Nephron (organoid): ENCODE measurements at regions not wholly inside any gene's neighbourhood (a gene's known extent, or its start where the extent isn't known, plus 50 kb on each side); places are given as distances from the start of the nearest gene placed in this dataset.

Source experiments
- H3K27ac Mint-ChIP-seq, 3 experiments: 2 replicates each; pipeline ENCODE4 v1.8.0; 2020; ENCODE audit warnings: mixed read lengths in 3 of 3, mild to moderate bottlenecking in 2 of 3, moderate library complexity in 1 of 3
- H3K27me3 Mint-ChIP-seq: 2 replicates; pipeline ENCODE4 v1.8.0; 2021; ENCODE audit warnings: low read depth, mild to moderate bottlenecking, moderate library complexity, mixed read lengths
- H3K36me3 Mint-ChIP-seq: 2 replicates; pipeline ENCODE4 v1.8.0; 2020; ENCODE audit warnings: low read depth, mixed read lengths
- H3K4me1 Mint-ChIP-seq: 2 replicates; pipeline ENCODE4 v1.8.0; 2020; ENCODE audit warnings: mixed read lengths
- H3K4me3 Mint-ChIP-seq, 3 experiments: 2 replicates each; pipeline ENCODE4 v1.8.0; 2020; ENCODE audit warnings: mild to moderate bottlenecking in 3 of 3, mixed read lengths in 3 of 3, moderate library complexity in 2 of 3
- H3K9me3 Mint-ChIP-seq: 2 replicates; pipeline ENCODE4 v1.8.0; 2020; ENCODE audit warnings: mixed read lengths
- TF ChIP-seq, protein P1 (sequence below), 3 experiments: fragments of 200-600 bp; sonication (generic); IDR thresholded peaks; one replicate each; pipeline ENCODE4 v1.5.0; 2021; ENCODE audit warnings: antibody characterized with exemption in 3 of 3; ENCODE audit not compliant: unreplicated experiment in 3 of 3

DNA sequence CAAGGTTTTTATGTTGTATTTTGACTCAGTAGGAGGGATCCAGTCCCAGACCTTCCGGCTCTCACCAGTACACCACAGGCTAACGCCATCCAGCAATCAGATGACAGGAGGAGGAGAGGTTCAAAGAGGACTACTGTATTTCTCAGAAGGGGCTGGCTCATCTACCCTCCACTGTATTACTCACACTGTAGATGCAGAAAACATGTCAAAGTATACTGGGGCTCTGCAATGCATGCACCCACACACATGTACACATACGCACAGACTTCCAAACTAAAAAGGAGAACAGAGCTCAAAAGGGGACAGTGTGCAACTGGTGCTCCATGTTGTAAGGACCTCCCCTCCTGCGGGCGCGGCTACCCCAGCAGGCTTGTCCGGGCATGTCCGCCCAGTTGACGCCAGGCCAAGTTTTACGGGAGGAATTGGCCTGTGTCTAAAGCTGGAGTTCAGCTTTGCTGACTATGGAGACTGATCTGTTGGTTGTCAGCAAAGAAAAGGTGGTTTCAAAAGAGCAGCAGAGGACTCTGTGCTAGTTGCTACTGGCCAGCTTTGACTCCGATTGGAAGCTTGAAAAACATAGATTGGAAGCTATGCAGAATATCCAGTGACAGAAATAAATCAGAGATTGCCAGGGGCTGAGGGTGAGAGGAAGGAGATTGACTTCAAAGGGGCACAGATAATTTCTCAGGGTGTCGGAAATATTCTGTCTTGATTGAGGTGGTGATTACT, 314.2 kb downstream of the DLEU7 start:
- Mint-ChIP-seq H3K36me3 (peaks cover 9% of the 10 kb centered on the region), H3K9me3 (peaks cover 6% of the 10 kb centered on the region), H3K4me3 (peak overlapping the region in 2 of 3 experiments; percentile 56 to 60), H3K27ac (peak overlapping the region; percentile 88 to 90 (median 90)), H3K4me1 (peaks cover 52% of the 10 kb centered on the region), H3K27me3 (no peaks in the 10 kb centered on the region)
- TF ChIP-seq, protein P1, sequence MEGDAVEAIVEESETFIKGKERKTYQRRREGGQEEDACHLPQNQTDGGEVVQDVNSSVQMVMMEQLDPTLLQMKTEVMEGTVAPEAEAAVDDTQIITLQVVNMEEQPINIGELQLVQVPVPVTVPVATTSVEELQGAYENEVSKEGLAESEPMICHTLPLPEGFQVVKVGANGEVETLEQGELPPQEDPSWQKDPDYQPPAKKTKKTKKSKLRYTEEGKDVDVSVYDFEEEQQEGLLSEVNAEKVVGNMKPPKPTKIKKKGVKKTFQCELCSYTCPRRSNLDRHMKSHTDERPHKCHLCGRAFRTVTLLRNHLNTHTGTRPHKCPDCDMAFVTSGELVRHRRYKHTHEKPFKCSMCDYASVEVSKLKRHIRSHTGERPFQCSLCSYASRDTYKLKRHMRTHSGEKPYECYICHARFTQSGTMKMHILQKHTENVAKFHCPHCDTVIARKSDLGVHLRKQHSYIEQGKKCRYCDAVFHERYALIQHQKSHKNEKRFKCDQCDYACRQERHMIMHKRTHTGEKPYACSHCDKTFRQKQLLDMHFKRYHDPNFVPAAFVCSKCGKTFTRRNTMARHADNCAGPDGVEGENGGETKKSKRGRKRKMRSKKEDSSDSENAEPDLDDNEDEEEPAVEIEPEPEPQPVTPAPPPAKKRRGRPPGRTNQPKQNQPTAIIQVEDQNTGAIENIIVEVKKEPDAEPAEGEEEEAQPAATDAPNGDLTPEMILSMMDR (IDR thresholded peaks at IDR 0.05; ENCODE audit: unreplicated experiment in 3 of 3), result no peak

DNA sequence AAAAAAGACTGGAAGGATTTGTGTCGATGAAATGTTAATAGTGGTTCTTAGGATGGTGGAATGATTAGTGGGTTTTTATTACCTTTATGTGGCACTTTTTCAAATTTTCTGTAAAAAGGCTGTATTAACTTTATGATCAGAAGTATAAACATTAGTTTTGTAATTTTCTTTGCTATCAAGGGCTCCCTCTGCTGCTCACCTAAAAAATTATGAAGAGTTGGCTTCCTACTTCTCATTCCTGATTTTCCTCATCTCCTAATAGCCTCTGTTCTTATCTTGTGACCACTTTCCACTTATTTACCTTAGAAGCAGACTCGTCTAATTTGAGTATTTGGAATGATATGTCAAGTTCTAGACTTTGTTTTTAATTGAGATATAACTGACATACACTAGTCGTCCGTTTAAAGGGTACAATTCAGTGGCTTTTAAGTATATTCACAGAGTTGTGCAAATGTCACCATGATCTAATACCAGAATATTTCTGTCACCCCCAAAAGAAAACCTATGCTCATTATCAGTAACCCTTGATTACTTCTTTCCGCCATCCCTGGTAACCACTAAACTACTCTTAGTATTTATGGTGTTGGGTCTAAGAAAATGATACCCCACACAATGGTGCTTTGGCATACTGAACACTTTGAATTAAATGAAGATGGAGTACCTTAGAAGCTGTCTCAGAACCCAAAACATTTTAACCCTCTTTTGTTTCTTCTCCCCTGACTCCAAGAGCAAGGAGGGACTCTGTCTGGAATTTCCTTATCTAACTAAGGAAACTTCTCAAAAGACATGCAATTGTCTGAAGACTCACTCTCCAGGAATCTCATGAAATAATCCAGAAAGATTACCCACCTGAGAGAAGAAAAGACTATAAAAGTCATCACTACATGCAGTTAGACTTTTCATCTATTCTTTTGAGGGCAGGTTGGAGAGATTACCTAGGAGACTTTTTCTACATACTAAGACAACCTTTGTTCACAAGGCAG, 311.3 kb downstream of the DLEU7 start:
- peaks cover 29% of the 10 kb centered on the region for H3K9me3 Mint-ChIP-seq
- H3K36me3 Mint-ChIP-seq, result peaks cover 24% of the 10 kb centered on the region
- TF ChIP-seq, protein P1 (IDR thresholded peaks at IDR 0.05; ENCODE audit: unreplicated experiment in 3 of 3), result peak in 2 of 3 experiments; percentile 50 to 58
- no peaks in the 10 kb centered on the region for H3K27me3 Mint-ChIP-seq
- H3K4me1 Mint-ChIP-seq, result peaks cover 34% of the 10 kb centered on the region
- peak overlapping the region in 2 of 3 experiments; percentile 25 to 65 for H3K27ac Mint-ChIP-seq
- no peak overlapping the region for H3K4me3 Mint-ChIP-seq

DNA sequence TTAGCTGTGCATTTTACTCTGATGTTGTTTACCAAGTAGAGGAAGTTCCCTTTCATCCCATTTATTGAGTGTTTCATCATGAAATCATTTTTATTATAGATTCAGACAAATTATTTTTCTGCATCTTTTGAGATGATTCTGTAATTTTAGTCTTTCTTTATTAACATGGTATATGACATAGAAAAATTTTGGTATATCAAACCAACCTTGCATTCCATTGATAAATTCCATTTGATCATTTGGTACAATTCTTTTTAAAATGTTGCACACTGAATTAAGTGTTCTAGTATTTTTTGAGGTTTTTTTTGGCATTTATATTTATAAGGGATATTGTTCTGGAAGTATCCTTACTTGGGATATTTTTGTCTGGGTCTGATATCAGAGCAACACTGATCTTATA, 308.4 kb downstream of the DLEU7 start:
- H3K27ac Mint-ChIP-seq, result no peak overlapping the region
- peaks cover 33% of the 10 kb centered on the region for H3K36me3 Mint-ChIP-seq
- H3K4me3 Mint-ChIP-seq, result no peak overlapping the region
- peaks cover 8% of the 10 kb centered on the region for H3K4me1 Mint-ChIP-seq
- peaks cover 46% of the 10 kb centered on the region for H3K9me3 Mint-ChIP-seq
- TF ChIP-seq, protein P1 (IDR thresholded peaks at IDR 0.05; ENCODE audit: unreplicated experiment in 3 of 3), result no peak
- H3K27me3 Mint-ChIP-seq, result no peaks in the 10 kb centered on the region

DNA sequence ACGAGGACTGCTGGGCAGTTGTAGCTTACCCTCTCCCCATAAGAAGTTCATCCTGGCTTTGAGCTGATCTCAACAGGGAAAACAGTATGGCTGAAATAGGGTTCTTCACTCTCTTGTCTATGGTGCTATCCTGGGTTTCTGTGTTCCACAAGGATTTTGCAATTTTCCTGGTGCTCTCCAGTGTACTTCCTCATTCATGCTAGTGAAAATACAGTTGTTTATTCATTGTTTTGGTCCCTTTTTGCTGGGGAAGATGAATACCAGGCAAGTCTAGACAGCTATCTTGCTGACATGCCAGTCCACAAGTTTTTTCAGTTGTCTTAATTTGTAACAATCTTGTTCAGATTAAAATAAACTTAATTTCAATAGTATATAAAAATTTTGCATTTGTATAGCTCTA, 306.5 kb downstream of the DLEU7 start:
- Mint-ChIP-seq H3K27ac (no peak overlapping the region), H3K4me3 (no peak overlapping the region), H3K9me3 (peaks cover 51% of the 10 kb centered on the region), H3K27me3 (no peaks in the 10 kb centered on the region), H3K36me3 (peaks cover 33% of the 10 kb centered on the region), H3K4me1 (peaks cover 13% of the 10 kb centered on the region)
- TF ChIP-seq, protein P1 (IDR thresholded peaks at IDR 0.05; ENCODE audit: unreplicated experiment in 3 of 3), result no peak

DNA sequence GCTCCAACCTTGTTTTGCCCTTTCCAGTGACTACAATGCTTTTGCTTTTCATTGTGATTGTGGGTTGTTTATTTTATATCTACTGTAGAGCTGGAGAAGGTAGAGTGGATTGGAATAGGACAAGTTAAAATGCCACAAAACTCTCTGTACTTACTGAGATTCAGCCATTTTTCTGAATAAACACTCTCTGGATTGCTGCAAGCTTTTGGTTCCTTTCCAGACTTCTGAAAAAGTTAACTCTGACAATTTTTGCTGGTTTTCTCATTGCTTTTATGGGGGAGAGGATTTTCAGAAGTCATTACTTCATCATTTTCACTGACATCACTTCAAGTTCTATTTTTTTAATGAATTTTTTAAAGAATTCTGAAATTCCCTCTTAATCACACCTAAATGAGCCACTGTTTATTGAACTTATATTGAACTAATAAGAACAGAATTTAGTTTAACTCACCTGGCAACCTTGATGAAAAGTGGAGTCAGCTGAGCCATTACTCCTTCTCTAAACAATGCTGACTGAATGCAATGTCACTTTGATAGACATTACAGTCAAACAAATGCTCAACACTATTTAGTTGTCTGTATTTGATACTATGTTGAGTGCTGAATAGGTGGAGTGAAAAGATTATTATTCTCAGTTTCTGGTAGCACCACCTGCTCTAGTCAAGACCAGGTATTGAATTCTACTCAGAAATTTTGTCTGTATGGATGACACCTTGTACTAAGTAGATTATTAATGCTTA, 303.5 kb downstream of the DLEU7 start:
- no peaks in the 10 kb centered on the region for H3K27me3 Mint-ChIP-seq
- peaks cover 42% of the 10 kb centered on the region for H3K9me3 Mint-ChIP-seq
- H3K4me3 Mint-ChIP-seq, result no peak overlapping the region
- H3K36me3 Mint-ChIP-seq, result peaks cover 24% of the 10 kb centered on the region
- no peak overlapping the region for H3K27ac Mint-ChIP-seq
- H3K4me1 Mint-ChIP-seq, result peaks cover 39% of the 10 kb centered on the region
- TF ChIP-seq, protein P1 (IDR thresholded peaks at IDR 0.05; ENCODE audit: unreplicated experiment in 3 of 3), result no peak
